HG03520 (cell line): ENCODE measurements at regions not wholly inside any gene's neighbourhood (a gene's known extent, or its start where the extent isn't known, plus 50 kb on each side); places are given as distances from the start of the nearest gene placed in this dataset.
"Not testable (repeated sequence)": the region's sequence is repeated elsewhere in the genome, so short reads cannot be mapped to it uniquely, and the experiment has no call there.

Source experiments
- ATAC-seq: cut with Tn5 transposase; IDR thresholded peaks from one replicate; pipeline ENCODE4 v1.9.1; 2021; ENCODE audit warnings: mild to moderate bottlenecking, moderate library complexity; ENCODE audit not compliant: unreplicated experiment

- ATAC-seq: no peak
Measured at GRCh38 chr20:11976966-11977365, 59.3 kb downstream of the BTBD3 start.

GRCh38 chr20:11978496-11978895 lies 60.8 kb downstream of the BTBD3 start:
- no peak for ATAC-seq

GRCh38 chr20:11979306-11979990 lies 61.8 kb downstream of the BTBD3 start:
- ATAC-seq: no peak

- no peak for ATAC-seq
Measured at GRCh38 chr20:11980263-11980662, 62.6 kb downstream of the BTBD3 start.

GRCh38 chr20:11981366-11981947 lies 63.8 kb downstream of the BTBD3 start:
- ATAC-seq: no peak

- ATAC-seq: no peak
Measured at GRCh38 chr20:11982289-11982954, 64.7 kb downstream of the BTBD3 start.

GRCh38 chr20:11982955-11983470 lies 65.3 kb downstream of the BTBD3 start:
- no peak for ATAC-seq

- no peak for ATAC-seq
Measured at GRCh38 chr20:11986954-11987353, 69.3 kb downstream of the BTBD3 start.

- ATAC-seq: no peak
Measured at GRCh38 chr20:11987526-11987925, 69.8 kb downstream of the BTBD3 start.

GRCh38 chr20:11989018-11989771 lies 71.5 kb downstream of the BTBD3 start:
- no peak for ATAC-seq

- ATAC-seq: no peak
Measured at GRCh38 chr20:11992426-11992825, 74.7 kb downstream of the BTBD3 start.

GRCh38 chr20:11993886-11994461 lies 76.3 kb downstream of the BTBD3 start:
- ATAC-seq: no peak

GRCh38 chr20:11995805-11996567 lies 78.3 kb downstream of the BTBD3 start:
- no peak for ATAC-seq

GRCh38 chr20:12004776-12005175 lies 87.1 kb downstream of the BTBD3 start:
- not testable (repeated sequence) for ATAC-seq

- ATAC-seq: no peak
Measured at GRCh38 chr20:12012241-12013222, 94.8 kb downstream of the BTBD3 start.

GRCh38 chr20:12014276-12014675 lies 96.6 kb downstream of the BTBD3 start:
- no peak for ATAC-seq

- no peak for ATAC-seq
Measured at GRCh38 chr20:12014736-12015135, 97.0 kb downstream of the BTBD3 start.

GRCh38 chr20:12016291-12016690 lies 98.6 kb downstream of the BTBD3 start:
- ATAC-seq: no peak

GRCh38 chr20:12019715-12020114 lies 102.0 kb downstream of the BTBD3 start:
- no peak for ATAC-seq
